GM10266 (cell line): ENCODE measurements at regions not wholly inside any gene's neighbourhood (a gene's known extent, or its start where the extent isn't known, plus 50 kb on each side); places are given as distances from the start of the nearest gene placed in this dataset.

Experiments
- DNase-seq: peaks from one replicate; pipeline ENCODE4 v3.0.0; 2012; ENCODE audit errors: extremely low spot score
- TF ChIP-seq, protein P1 (sequence below): IDR thresholded peaks from 2 replicates; pipeline ENCODE4 v1.5.1; 2012; ENCODE audit warnings: mild to moderate bottlenecking, low read depth; ENCODE audit not compliant: control insufficient read depth, insufficient read depth; ENCODE audit errors: missing control alignments

DNA sequence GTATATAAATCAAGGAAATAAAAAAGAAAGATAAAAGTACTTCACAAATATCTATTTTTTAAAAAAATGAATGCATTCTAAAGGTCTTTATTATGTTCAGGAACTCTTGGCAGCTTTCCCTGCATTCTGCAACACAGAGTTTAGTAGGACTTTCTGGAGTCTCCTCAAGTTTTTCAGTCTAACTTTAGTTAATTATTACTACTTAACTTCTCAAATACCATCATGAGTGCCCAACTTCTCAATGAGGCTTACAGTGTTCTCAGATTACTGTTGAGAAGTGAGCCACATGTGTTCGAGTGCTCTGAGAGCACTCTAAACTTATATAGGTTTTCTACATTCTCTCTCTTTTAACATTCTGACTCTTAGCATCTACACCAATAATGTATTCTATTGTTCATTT is 1852.9 kb upstream of the PCDH10 start:
- DNase-seq: no peak
- TF ChIP-seq, protein P1, sequence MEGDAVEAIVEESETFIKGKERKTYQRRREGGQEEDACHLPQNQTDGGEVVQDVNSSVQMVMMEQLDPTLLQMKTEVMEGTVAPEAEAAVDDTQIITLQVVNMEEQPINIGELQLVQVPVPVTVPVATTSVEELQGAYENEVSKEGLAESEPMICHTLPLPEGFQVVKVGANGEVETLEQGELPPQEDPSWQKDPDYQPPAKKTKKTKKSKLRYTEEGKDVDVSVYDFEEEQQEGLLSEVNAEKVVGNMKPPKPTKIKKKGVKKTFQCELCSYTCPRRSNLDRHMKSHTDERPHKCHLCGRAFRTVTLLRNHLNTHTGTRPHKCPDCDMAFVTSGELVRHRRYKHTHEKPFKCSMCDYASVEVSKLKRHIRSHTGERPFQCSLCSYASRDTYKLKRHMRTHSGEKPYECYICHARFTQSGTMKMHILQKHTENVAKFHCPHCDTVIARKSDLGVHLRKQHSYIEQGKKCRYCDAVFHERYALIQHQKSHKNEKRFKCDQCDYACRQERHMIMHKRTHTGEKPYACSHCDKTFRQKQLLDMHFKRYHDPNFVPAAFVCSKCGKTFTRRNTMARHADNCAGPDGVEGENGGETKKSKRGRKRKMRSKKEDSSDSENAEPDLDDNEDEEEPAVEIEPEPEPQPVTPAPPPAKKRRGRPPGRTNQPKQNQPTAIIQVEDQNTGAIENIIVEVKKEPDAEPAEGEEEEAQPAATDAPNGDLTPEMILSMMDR: no peak

DNA sequence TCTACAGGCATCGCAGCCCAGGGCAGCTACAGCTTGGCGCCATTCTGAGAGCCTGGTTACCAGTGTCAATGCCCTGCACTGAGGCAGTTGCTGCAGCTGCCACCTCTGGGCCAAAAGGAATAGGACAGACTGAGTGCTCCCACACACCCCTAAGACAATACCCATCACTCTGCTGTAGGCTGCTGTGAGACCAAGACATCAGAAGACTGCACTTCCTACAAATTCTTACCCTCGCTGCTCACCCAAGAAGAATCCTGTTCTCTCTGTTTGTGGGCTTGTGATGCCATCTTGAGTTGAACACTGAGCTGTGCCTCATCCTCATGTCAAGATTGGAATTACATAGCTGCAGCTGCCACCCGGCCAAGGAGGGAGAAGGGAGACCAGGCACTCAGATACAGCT is 1847.0 kb upstream of the PCDH10 start:
- TF ChIP-seq, protein P1: no peak
- no peak for DNase-seq

DNA sequence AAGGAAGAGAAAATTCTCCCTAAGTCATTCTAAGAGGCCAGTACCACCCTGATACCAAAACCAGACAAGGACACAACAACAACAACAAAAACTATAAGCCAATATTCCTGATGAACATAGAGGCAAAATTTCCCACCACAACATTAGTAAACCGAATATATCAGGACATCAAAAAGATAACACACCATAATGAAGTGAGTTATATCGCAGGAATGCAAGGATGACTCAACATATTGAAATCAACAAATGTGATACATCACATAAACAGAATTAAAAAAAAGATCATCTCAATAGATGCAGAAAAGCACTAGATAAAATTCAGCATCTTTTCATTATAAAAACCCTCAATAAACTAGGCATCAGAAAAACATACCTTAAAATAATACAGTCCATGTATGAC is 1844.4 kb upstream of the PCDH10 start:
- TF ChIP-seq, protein P1: no peak
- DNase-seq: no peak

DNA sequence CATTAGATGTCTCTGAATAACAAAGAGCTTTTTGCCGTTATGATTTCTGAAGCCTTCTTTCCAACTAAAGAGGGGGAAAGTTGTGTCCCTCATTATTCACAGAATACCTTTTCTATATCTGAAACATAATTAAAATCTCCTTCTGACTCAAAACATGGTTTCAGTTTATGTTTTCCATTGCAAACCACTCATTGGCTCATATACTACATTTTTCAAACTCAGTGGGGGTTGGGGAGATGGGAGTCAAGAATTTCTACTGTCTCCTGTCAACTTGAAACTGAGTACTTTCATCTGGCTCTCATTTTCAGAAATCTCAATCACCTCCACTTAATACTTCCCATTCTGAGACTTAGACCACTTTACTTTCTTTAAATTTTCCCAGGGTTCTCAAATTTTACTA is 1839.5 kb upstream of the PCDH10 start:
- DNase-seq: no peak
- TF ChIP-seq, protein P1: no peak

DNA sequence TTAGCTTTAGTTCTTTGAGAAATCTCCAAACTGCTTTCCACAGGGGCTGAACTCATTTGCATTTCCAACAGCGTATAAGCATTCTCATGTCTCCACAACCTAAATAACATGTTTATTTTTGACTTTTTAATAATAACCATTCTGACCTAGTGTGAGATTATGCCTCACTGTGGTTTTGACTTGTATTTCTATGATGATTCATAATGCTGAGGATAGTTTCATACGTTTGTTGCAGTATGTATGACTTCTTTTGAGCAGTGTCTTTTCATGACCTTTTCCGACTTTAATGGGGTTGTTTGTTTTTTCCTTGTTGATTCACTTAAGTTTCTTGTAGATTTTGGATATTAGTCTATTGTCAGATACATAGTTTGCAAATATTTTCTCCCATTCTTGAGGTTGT is 1833.0 kb upstream of the PCDH10 start:
- DNase-seq: no peak
- TF ChIP-seq, protein P1: no peak

DNA sequence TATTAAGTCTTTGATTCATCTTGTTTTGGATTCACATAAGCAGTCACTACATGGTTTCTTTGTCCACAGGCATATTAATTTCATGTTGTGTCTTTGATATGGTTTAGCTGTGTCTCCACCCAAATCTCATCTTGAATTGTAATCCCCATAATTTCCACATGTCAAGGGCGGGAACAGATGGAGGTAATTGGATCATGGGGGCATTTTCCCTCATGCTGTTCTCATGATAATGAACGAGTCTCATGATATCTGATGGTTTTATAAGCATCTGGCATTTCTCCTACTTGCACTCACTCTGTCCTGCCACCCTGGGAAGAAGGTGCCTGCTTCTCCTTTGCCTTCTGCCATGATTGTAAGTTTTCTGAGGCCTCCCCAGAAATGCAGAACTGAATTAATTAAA is 1811.2 kb upstream of the PCDH10 start:
- TF ChIP-seq, protein P1: no peak
- no peak for DNase-seq

DNA sequence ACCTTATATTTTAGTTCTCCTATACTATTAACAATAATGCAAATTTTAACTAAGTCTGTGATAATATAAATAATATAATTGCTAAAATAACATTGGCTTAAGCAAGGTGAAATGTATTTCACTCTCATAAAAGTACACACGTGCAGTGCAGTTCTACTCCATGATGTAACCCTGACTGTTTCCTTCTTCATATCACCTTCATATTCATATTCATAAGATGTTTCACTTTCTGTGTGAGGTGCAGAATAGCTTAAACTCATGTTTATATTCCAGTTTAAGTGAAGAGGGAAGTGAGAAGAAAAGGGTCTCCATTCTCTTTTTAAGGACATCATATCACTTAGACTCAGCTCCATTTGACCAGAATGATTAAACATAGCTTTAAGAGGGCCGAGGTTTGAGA is 1810.0 kb upstream of the PCDH10 start:
- TF ChIP-seq, protein P1: no peak
- no peak for DNase-seq
